Stimulated activated naive B cell treated with anti-CD40 and anti-IgM and Interleukin-4, amounts not matched to agents 10 μg/mL and 1 μg/mL and 100 μg/mL, for 72 hours (primary cell): ENCODE measurements at regions not wholly inside any gene's neighbourhood (a gene's known extent, or its start where the extent isn't known, plus 50 kb on each side); places are given as distances from the start of the nearest gene placed in this dataset.
"Not testable (repeated sequence)": the region's sequence is repeated elsewhere in the genome, so short reads cannot be mapped to it uniquely, and the experiment has no call there.

ENCODE experiments used
- ATAC-seq, 2 donors: fragments of 150-1000 bp; cut with Tn5 transposase; replicated peaks; 2 replicates each; pipeline ENCODE4 v1.10.0; 2021; ENCODE audit warnings: moderate library complexity in 1 of 2
- DNase-seq: peaks from one replicate; pipeline ENCODE4 v3.0.0; 2021
- H3K27ac Mint-ChIP-seq: one replicate; pipeline ENCODE4 v1.8.0; 2022; ENCODE audit warnings: mild to moderate bottlenecking, mixed read lengths
- H3K27me3 Mint-ChIP-seq, 2 donors: one replicate each; pipeline ENCODE4 v1.8.0; 2022; ENCODE audit warnings: mixed read lengths in 2 of 2
- H3K36me3 Mint-ChIP-seq, 2 donors: one replicate each; pipeline ENCODE4 v1.8.0; 2022; ENCODE audit warnings: mixed read lengths in 2 of 2, mild to moderate bottlenecking in 1 of 2
- H3K4me1 Mint-ChIP-seq, 2 donors: one replicate each; pipeline ENCODE4 v1.8.0; 2022; ENCODE audit warnings: mixed read lengths in 2 of 2, mild to moderate bottlenecking in 1 of 2
- H3K4me3 Mint-ChIP-seq, 2 donors: one replicate each; pipeline ENCODE4 v1.8.0; 2022; ENCODE audit warnings: mild to moderate bottlenecking in 2 of 2, mixed read lengths in 2 of 2, moderate library complexity in 1 of 2
- H3K9me3 Mint-ChIP-seq, 2 donors: one replicate each; pipeline ENCODE4 v1.8.0; 2022; ENCODE audit warnings: mixed read lengths in 2 of 2, mild to moderate bottlenecking in 1 of 2

GRCh38 chr6:55033016-55033546 lies 141.2 kb upstream of the HCRTR2 start:
- H3K36me3 Mint-ChIP-seq = no peaks in the 10 kb centered on the region
- no peak overlapping the region for H3K4me3 Mint-ChIP-seq
- peaks cover 0 to 9% of the 10 kb centered on the region in 2 donors for H3K9me3 Mint-ChIP-seq
- DNase-seq (no peak), ATAC-seq (no peak)
- H3K27me3 Mint-ChIP-seq = no peaks in the 10 kb centered on the region
- no peak overlapping the region for H3K27ac Mint-ChIP-seq
- H3K4me1 Mint-ChIP-seq = peaks cover 0 to 9% of the 10 kb centered on the region in 2 donors

GRCh38 chr6:55034752-55035151 lies 139.6 kb upstream of the HCRTR2 start:
- peaks cover 0 to 9% of the 10 kb centered on the region in 2 donors for H3K4me1 Mint-ChIP-seq
- H3K9me3 Mint-ChIP-seq = peaks cover 0 to 10% of the 10 kb centered on the region in 2 donors
- H3K4me3 Mint-ChIP-seq = no peak overlapping the region
- no peaks in the 10 kb centered on the region for H3K36me3 Mint-ChIP-seq
- ATAC-seq (no peak), DNase-seq (no peak)
- no peak overlapping the region for H3K27ac Mint-ChIP-seq
- H3K27me3 Mint-ChIP-seq = no peaks in the 10 kb centered on the region

GRCh38 chr6:55040102-55040848 lies 134.0 kb upstream of the HCRTR2 start:
- Mint-ChIP-seq H3K36me3 (no peaks in the 10 kb centered on the region), H3K4me3 (no peak overlapping the region), H3K9me3 (peaks cover 0 to 9% of the 10 kb centered on the region in 2 donors), H3K27me3 (no peaks in the 10 kb centered on the region), H3K27ac (no peak overlapping the region), H3K4me1 (peaks cover 5 to 7% of the 10 kb centered on the region in 2 donors)
- DNase-seq (no peak), ATAC-seq (peak; percentile 57 to 76)

- ATAC-seq (peak in 1 of 2 donors; percentile 33), DNase-seq (no peak)
- H3K36me3 Mint-ChIP-seq = no peaks in the 10 kb centered on the region
- H3K9me3 Mint-ChIP-seq = peaks cover 7% of the 10 kb centered on the region in 2 donors
- no peak overlapping the region for H3K27ac Mint-ChIP-seq
- H3K4me3 Mint-ChIP-seq = no peak overlapping the region
- H3K27me3 Mint-ChIP-seq = no peaks in the 10 kb centered on the region
- H3K4me1 Mint-ChIP-seq = peaks cover 0 to 8% of the 10 kb centered on the region in 2 donors
Measured at GRCh38 chr6:55046869-55047422, 127.4 kb upstream of the HCRTR2 start.

GRCh38 chr6:55047451-55048044 lies 126.8 kb upstream of the HCRTR2 start:
- H3K4me3 Mint-ChIP-seq = no peak overlapping the region
- H3K27me3 Mint-ChIP-seq = no peaks in the 10 kb centered on the region
- peaks cover 7% of the 10 kb centered on the region in 2 donors for H3K9me3 Mint-ChIP-seq
- no peak overlapping the region for H3K27ac Mint-ChIP-seq
- DNase-seq = no peak
- H3K36me3 Mint-ChIP-seq = no peaks in the 10 kb centered on the region
- peaks cover 0 to 8% of the 10 kb centered on the region in 2 donors for H3K4me1 Mint-ChIP-seq
- peak; percentile 88 to 91 for ATAC-seq

GRCh38 chr6:55049866-55050265 lies 124.4 kb upstream of the HCRTR2 start:
- H3K4me3 Mint-ChIP-seq = no peak overlapping the region
- H3K27ac Mint-ChIP-seq = no peak overlapping the region
- peaks cover 3 to 7% of the 10 kb centered on the region in 2 donors for H3K9me3 Mint-ChIP-seq
- H3K4me1 Mint-ChIP-seq = peaks cover 0 to 8% of the 10 kb centered on the region in 2 donors
- H3K27me3 Mint-ChIP-seq = no peaks in the 10 kb centered on the region
- no peak for DNase-seq
- H3K36me3 Mint-ChIP-seq = no peaks in the 10 kb centered on the region
- no peak for ATAC-seq

- H3K4me1 Mint-ChIP-seq = peaks cover 0 to 4% of the 10 kb centered on the region in 2 donors
- H3K36me3 Mint-ChIP-seq = no peaks in the 10 kb centered on the region
- peaks cover 4 to 6% of the 10 kb centered on the region in 2 donors for H3K9me3 Mint-ChIP-seq
- no peak overlapping the region for H3K4me3 Mint-ChIP-seq
- DNase-seq (no peak), ATAC-seq (no peak)
- no peak overlapping the region for H3K27ac Mint-ChIP-seq
- H3K27me3 Mint-ChIP-seq = no peaks in the 10 kb centered on the region
Measured at GRCh38 chr6:55052846-55053245, 121.5 kb upstream of the HCRTR2 start.

- H3K9me3 Mint-ChIP-seq = peaks cover 6 to 17% of the 10 kb centered on the region in 2 donors
- H3K4me3 Mint-ChIP-seq = no peak overlapping the region
- no peak for ATAC-seq
- H3K27ac Mint-ChIP-seq = no peak overlapping the region
- no peaks in the 10 kb centered on the region for H3K4me1 Mint-ChIP-seq
- H3K27me3 Mint-ChIP-seq = no peaks in the 10 kb centered on the region
- no peak for DNase-seq
- no peaks in the 10 kb centered on the region for H3K36me3 Mint-ChIP-seq
Measured at GRCh38 chr6:55058682-55059081, 115.6 kb upstream of the HCRTR2 start.

GRCh38 chr6:55064711-55065420 lies 109.4 kb upstream of the HCRTR2 start:
- no peak for DNase-seq

GRCh38 chr6:55069132-55069781 lies 105.1 kb upstream of the HCRTR2 start:
- Mint-ChIP-seq H3K27ac (no peak overlapping the region), H3K36me3 (no peaks in the 10 kb centered on the region), H3K9me3 (peaks cover 0 to 1% of the 10 kb centered on the region in 2 donors), H3K4me3 (no peak overlapping the region), H3K27me3 (no peaks in the 10 kb centered on the region), H3K4me1 (no peaks in the 10 kb centered on the region)
- ATAC-seq (no peak), DNase-seq (no peak)

More at GRCh38 chr6:55064711-55065420, 109.4 kb upstream of the HCRTR2 start:
- no peaks in the 10 kb centered on the region for H3K27me3 Mint-ChIP-seq
- H3K36me3 Mint-ChIP-seq = no peaks in the 10 kb centered on the region
- H3K4me1 Mint-ChIP-seq = no peaks in the 10 kb centered on the region
- no peak overlapping the region for H3K27ac Mint-ChIP-seq
- no peak overlapping the region for H3K4me3 Mint-ChIP-seq
- ATAC-seq = no peak
- H3K9me3 Mint-ChIP-seq = peaks cover 2 to 12% of the 10 kb centered on the region in 2 donors

- Mint-ChIP-seq H3K27me3 (no peaks in the 10 kb centered on the region), H3K9me3 (peaks cover 7 to 10% of the 10 kb centered on the region in 2 donors), H3K27ac (no peak overlapping the region), H3K4me3 (no peak overlapping the region), H3K36me3 (no peaks in the 10 kb centered on the region), H3K4me1 (no peaks in the 10 kb centered on the region)
- DNase-seq = no peak
- ATAC-seq = no peak
Measured at GRCh38 chr6:55082021-55082420, 92.3 kb upstream of the HCRTR2 start.

GRCh38 chr6:55088011-55088410 lies 86.3 kb upstream of the HCRTR2 start:
- H3K4me1 Mint-ChIP-seq, ATAC-seq, H3K9me3 Mint-ChIP-seq, H3K27ac Mint-ChIP-seq, H3K27me3 Mint-ChIP-seq, H3K36me3 Mint-ChIP-seq, DNase-seq, H3K4me3 Mint-ChIP-seq: not testable (repeated sequence)

- no peak overlapping the region for H3K27ac Mint-ChIP-seq
- no peaks in the 10 kb centered on the region for H3K27me3 Mint-ChIP-seq
- DNase-seq (no peak), ATAC-seq (no peak)
- peaks cover 10 to 11% of the 10 kb centered on the region in 2 donors for H3K9me3 Mint-ChIP-seq
- no peaks in the 10 kb centered on the region for H3K4me1 Mint-ChIP-seq
- H3K36me3 Mint-ChIP-seq = no peaks in the 10 kb centered on the region
- no peak overlapping the region for H3K4me3 Mint-ChIP-seq
Measured at GRCh38 chr6:55088902-55089301, 85.4 kb upstream of the HCRTR2 start.

GRCh38 chr6:55089325-55089724 lies 85.0 kb upstream of the HCRTR2 start:
- ATAC-seq (no peak), DNase-seq (no peak)
- Mint-ChIP-seq H3K4me1 (no peaks in the 10 kb centered on the region), H3K36me3 (no peaks in the 10 kb centered on the region), H3K4me3 (no peak overlapping the region), H3K9me3 (peaks cover 10 to 11% of the 10 kb centered on the region in 2 donors), H3K27me3 (no peaks in the 10 kb centered on the region), H3K27ac (no peak overlapping the region)
